Cardiac fibroblast (primary cell): ENCODE measurements at regions not wholly inside any gene's neighbourhood (a gene's known extent, or its start where the extent isn't known, plus 50 kb on each side); places are given as distances from the start of the nearest gene placed in this dataset.
"Not testable (repeated sequence)": the region's sequence is repeated elsewhere in the genome, so short reads cannot be mapped to it uniquely, and the experiment has no call there.

Experiments
- DNase-seq, 2 donors: peaks; one replicate each; pipeline versions ENCODE4 v3.0.0 to v3.0.0-alpha.2; 2010; ENCODE audit warnings: low read depth in 2 of 2
- H3K4me3 ChIP-seq, 2 donors: replicated peaks in 1 of 2; 1 replicate in 1 of 2; 2 replicates in 1 of 2; pipeline ENCODE4 v1.5.1; 2011; ENCODE audit warnings: low read depth in 2 of 2, low read length in 2 of 2, mild to moderate bottlenecking in 2 of 2, moderate library complexity in 1 of 2
- CTCF ChIP-seq: IDR thresholded peaks from one replicate; pipeline ENCODE4 v1.5.1; 2011; ENCODE audit warnings: low read depth, mild to moderate bottlenecking, low read length, inconsistent platforms

- TF ChIP-seq CTCF = no peak
- H3K4me3 ChIP-seq = no peak overlapping the region
- DNase-seq = no peak
These were observed 126.8 kb downstream of the CTNND1 start for GRCh38 chr11:57888386-57888785.

GRCh38 chr11:57890521-57890920, 128.9 kb downstream of the CTNND1 start:
- no peak for TF ChIP-seq CTCF
- DNase-seq = no peak
- no peak overlapping the region for H3K4me3 ChIP-seq

GRCh38 chr11:57893200-57893599, 130.5 kb upstream of the OR9Q1 start:
- peak in 1 of 2 donors; percentile 7 for DNase-seq
- H3K4me3 ChIP-seq = not testable (repeated sequence)

GRCh38 chr11:57896361-57897145, 127.1 kb upstream of the OR9Q1 start:
- no peak overlapping the region for H3K4me3 ChIP-seq
- TF ChIP-seq CTCF = no peak
- no peak for DNase-seq

GRCh38 chr11:57899378-57899777, 124.3 kb upstream of the OR9Q1 start:
- no peak for DNase-seq
- H3K4me3 ChIP-seq = no peak overlapping the region
- no peak for TF ChIP-seq CTCF

- no peak overlapping the region for H3K4me3 ChIP-seq
- no peak for TF ChIP-seq CTCF
- no peak for DNase-seq
These were observed 123.4 kb upstream of the OR9Q1 start for GRCh38 chr11:57900320-57900719.

- no peak for DNase-seq
- no peak for TF ChIP-seq CTCF
- H3K4me3 ChIP-seq = no peak overlapping the region
These were observed 122.4 kb upstream of the OR9Q1 start for GRCh38 chr11:57901278-57901677.
